HepG2 (cell line): ENCODE measurements at regions not wholly inside any gene's neighbourhood (a gene's known extent, or its start where the extent isn't known, plus 50 kb on each side); places are given as distances from the start of the nearest gene placed in this dataset.

Source experiments
- FOSL1 ChIP-seq: sonication (generic); formaldehyde crosslinking; IDR thresholded peaks from 2 replicates; pipeline ENCODE4 v1.9.0; 2021; ENCODE audit warnings: missing genetic modification reagents, borderline replicate concordance
- HDAC6 ChIP-seq: fragments of 200-600 bp; sonication (generic); IDR thresholded peaks from 2 replicates; pipeline ENCODE4 v1.7.0; 2017; ENCODE audit warnings: mild to moderate bottlenecking, antibody characterized with exemption, low read length, low read depth
- MAFF ChIP-seq: IDR thresholded peaks from 2 replicates; pipeline ENCODE4 v1.6.1; 2011; ENCODE audit warnings: low read depth, low read length, improper control_type of control experiment
- POLR2A ChIP-seq, 2 experiments: IDR thresholded peaks; 2 replicates each; pipeline ENCODE4 v1.6.1; 2011; ENCODE audit warnings: low read depth in 2 of 2, low read length in 2 of 2, mild to moderate bottlenecking in 1 of 2, moderate library complexity in 1 of 2; ENCODE audit not compliant: insufficient read depth in 1 of 2
- POLR2AphosphoS2 ChIP-seq: IDR thresholded peaks from 2 replicates; pipeline ENCODE4 v1.6.1; 2011; ENCODE audit warnings: low read depth, low read length, improper control_type of control experiment

DNA sequence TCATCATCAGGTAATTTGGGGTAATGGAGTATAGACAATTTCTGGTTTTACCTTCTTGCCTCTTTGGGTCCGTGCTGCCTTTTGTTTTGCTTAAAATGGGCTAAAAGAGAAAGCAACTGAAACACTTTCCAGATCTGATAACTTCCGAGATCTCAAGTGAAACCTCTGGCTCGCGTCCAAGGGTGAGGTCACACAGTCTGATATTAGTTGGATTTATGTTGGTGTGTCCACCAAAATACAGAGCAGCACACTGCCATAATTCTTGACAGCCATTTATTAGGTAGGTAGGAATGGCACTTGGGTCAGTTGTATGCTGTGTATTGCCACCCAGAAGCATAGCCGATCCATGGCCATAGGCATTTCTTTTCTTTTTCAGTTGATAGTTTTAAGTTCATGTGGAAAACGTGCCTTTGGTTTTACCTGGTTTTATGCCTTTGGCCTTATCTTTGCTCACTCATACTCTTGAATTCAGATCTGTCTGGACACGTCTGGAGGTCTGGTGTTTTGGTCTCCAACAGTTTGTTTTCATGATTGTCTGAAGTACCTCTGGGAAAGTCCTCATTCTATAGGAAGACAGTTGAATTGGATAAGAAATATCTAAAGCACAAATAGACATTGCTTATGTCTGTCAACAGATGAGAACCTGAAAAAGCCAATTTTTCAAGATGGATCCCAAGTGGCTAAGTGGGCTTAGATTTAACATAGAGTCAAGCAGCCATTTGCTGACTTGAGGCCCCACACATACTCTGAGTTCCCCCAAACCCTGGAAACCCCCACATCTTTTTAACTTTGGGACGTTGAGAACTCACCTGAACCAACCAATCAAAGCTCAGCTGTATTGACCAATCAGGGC is 320.8 kb downstream of the SOX4 start:
- TF ChIP-seq MAFF: no peak
- TF ChIP-seq FOSL1: no peak
- no peak for TF ChIP-seq POLR2AphosphoS2
- no peak for TF ChIP-seq POLR2A (IDR thresholded peaks at IDR 0.05; ENCODE audit: insufficient read depth in 1 of 2, low read depth in 2 of 2, low read length in 2 of 2)
- TF ChIP-seq HDAC6: no peak
